ENCODE measurements at regions not wholly inside any gene's neighbourhood (a gene's known extent, or its start where the extent isn't known, plus 50 kb on each side); places are given as distances from the start of the nearest gene placed in this dataset.
"Not testable (repeated sequence)": the region's sequence is repeated elsewhere in the genome, so short reads cannot be mapped to it uniquely, and the experiment has no call there.

DNA sequence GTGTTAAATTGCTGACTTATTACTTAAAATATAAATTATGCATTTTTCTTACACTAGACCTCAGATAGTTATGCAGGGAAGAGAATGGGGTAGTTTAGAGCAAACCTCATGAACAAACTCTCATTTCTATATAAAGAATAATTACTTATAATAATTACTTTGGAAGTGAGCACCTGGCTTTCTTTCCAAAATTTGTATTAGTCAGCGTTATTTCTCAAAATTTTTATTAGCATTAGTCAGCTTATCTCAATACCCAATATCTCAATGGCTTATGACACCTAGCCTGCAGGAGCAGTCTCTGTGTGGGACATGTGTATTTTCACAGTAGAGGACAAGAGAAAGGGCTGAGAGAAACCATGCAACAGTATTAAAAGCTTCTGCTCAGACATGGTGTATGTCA is 849.2 kb upstream of the HS3ST5 start:
- no peak for TF ChIP-seq EZH2 (IDR thresholded peaks at IDR 0.05; ENCODE audit: borderline replicate concordance, low read depth, low read length, poor library complexity, severe bottlenecking)
- TF ChIP-seq, protein P1, sequence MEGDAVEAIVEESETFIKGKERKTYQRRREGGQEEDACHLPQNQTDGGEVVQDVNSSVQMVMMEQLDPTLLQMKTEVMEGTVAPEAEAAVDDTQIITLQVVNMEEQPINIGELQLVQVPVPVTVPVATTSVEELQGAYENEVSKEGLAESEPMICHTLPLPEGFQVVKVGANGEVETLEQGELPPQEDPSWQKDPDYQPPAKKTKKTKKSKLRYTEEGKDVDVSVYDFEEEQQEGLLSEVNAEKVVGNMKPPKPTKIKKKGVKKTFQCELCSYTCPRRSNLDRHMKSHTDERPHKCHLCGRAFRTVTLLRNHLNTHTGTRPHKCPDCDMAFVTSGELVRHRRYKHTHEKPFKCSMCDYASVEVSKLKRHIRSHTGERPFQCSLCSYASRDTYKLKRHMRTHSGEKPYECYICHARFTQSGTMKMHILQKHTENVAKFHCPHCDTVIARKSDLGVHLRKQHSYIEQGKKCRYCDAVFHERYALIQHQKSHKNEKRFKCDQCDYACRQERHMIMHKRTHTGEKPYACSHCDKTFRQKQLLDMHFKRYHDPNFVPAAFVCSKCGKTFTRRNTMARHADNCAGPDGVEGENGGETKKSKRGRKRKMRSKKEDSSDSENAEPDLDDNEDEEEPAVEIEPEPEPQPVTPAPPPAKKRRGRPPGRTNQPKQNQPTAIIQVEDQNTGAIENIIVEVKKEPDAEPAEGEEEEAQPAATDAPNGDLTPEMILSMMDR (conservative IDR thresholded peaks at IDR 0.05; ENCODE audit: low read depth, low read length), result no peak
- no peaks in the 10 kb centered on the region for H3K4me1 ChIP-seq (ENCODE audit: insufficient read depth, low read length, poor library complexity, severe bottlenecking)
- ChIA-PET CTCF (no interaction called here), POLR2A (ENCODE audit: low non-redundant PET) (no interaction called here)
- no TSS peak for BruUV-seq (replicated peaks)
- H3K27ac ChIP-seq (ENCODE audit: low read depth, low read length, poor library complexity, severe bottlenecking), result no peak overlapping the region
- no peaks in the 10 kb centered on the region for H3K36me3 ChIP-seq (ENCODE audit: insufficient read depth, low read length, poor library complexity, severe bottlenecking)
- H3K4me3 ChIP-seq (ENCODE audit: low read depth, low read length, poor library complexity, severe bottlenecking), result no peak overlapping the region
- no peaks in the 10 kb centered on the region for H3K9me3 ChIP-seq (ENCODE audit: low read depth, low read length, poor library complexity, severe bottlenecking)
- intact Hi-C loops (cut with micrococcal nuclease; ENCODE audit: unreplicated experiment), result no loop called here
- no peak for DNase-seq (ENCODE audit: low spot score)
- no peaks in the 10 kb centered on the region for H3K27me3 ChIP-seq (replicated peaks; ENCODE audit: insufficient read depth, low read depth, low read length, poor library complexity)

DNA sequence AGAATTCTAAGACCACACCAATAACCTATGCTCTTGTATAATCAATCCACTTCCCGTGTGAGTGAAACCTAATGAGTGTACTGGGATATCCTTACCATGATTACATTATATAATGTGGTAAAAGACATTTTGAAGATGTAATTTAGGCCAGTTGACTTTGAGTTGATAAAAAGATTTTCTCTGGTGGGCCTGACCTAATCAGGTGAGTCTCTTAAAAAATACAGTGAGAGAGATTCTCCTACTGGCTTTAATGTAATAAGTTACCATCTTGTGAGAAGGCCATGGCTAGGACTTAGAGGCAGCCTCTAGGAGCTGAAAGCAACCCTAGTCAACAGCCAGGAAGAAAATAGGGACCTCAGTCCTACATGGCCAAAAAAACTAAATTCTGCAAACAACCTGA is 847.7 kb upstream of the HS3ST5 start:
- Histone ChIP-seq H3K27ac (ENCODE audit: low read depth, low read length, poor library complexity, severe bottlenecking) (no peak overlapping the region), H3K9me3 (ENCODE audit: low read depth, low read length, poor library complexity, severe bottlenecking) (no peaks in the 10 kb centered on the region), H3K4me3 (ENCODE audit: low read depth, low read length, poor library complexity, severe bottlenecking) (no peak overlapping the region), H3K36me3 (ENCODE audit: insufficient read depth, low read length, poor library complexity, severe bottlenecking) (no peaks in the 10 kb centered on the region), H3K4me1 (ENCODE audit: insufficient read depth, low read length, poor library complexity, severe bottlenecking) (no peaks in the 10 kb centered on the region), H3K27me3 (replicated peaks; ENCODE audit: insufficient read depth, low read depth, low read length, poor library complexity) (no peaks in the 10 kb centered on the region)
- ChIA-PET POLR2A (ENCODE audit: low non-redundant PET) (no interaction called here), CTCF (no interaction called here)
- no peak for DNase-seq (ENCODE audit: low spot score)
- TF ChIP-seq EZH2 (IDR thresholded peaks at IDR 0.05; ENCODE audit: borderline replicate concordance, low read depth, low read length, poor library complexity, severe bottlenecking), result no peak
- TF ChIP-seq, protein P1 (conservative IDR thresholded peaks at IDR 0.05; ENCODE audit: low read depth, low read length), result no peak
- BruUV-seq (replicated peaks), result no TSS peak
- intact Hi-C loops (cut with micrococcal nuclease; ENCODE audit: unreplicated experiment), result no loop called here

DNA sequence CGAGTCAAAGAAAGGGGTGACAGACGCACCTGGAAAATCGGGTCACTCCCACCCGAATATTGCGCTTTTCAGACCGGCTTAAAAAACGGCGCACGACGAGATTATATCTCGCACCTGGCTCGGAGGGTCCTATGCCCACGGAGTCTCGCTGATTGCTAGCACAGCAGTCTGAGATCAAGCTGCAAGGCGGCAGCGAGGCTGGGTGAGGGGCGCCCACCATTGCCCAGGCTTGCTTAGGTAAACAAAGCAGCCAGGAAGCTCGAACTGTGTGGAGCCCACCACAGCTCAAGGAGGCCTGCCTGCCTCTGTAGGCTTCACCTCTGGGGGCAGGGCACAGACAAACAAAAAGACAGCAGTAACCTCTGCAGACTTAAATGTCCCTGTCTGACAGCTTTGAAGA is 832.6 kb upstream of the HS3ST5 start:
- H3K4me3 ChIP-seq (ENCODE audit: low read depth, low read length, poor library complexity, severe bottlenecking); BruUV-seq (replicated peaks); DNase-seq (ENCODE audit: low spot score); H3K9me3 ChIP-seq (ENCODE audit: low read depth, low read length, poor library complexity, severe bottlenecking); CTCF ChIA-PET; intact Hi-C loops (cut with micrococcal nuclease; ENCODE audit: unreplicated experiment); H3K27me3 ChIP-seq (replicated peaks; ENCODE audit: insufficient read depth, low read depth, low read length, poor library complexity); H3K4me1 ChIP-seq (ENCODE audit: insufficient read depth, low read length, poor library complexity, severe bottlenecking); H3K27ac ChIP-seq (ENCODE audit: low read depth, low read length, poor library complexity, severe bottlenecking); H3K36me3 ChIP-seq (ENCODE audit: insufficient read depth, low read length, poor library complexity, severe bottlenecking); POLR2A ChIA-PET (ENCODE audit: low non-redundant PET): not testable (repeated sequence)

DNA sequence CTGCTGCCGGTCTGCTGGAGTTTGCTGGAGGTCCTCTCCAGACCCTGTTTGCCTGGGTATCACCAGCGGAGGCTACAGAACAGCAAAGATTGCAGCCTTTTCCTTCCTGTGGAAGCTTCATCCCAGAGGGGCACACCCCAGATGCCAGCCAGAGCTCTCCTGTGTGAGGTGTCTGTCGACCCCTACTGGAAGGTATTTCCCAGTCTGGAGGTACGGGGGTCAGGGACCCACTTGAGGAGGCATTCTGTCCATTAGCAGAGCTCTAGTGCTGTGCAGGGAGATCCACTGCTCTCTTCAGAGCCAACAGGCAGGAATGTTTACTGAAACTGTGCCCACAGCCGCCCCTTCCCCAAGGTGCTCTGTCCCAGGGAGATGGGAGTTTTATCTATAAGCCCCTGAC is 823.1 kb upstream of the HS3ST5 start:
- H3K4me3 ChIP-seq (ENCODE audit: low read depth, low read length, poor library complexity, severe bottlenecking); H3K36me3 ChIP-seq (ENCODE audit: insufficient read depth, low read length, poor library complexity, severe bottlenecking); H3K9me3 ChIP-seq (ENCODE audit: low read depth, low read length, poor library complexity, severe bottlenecking); CTCF ChIA-PET; DNase-seq (ENCODE audit: low spot score); intact Hi-C loops (cut with micrococcal nuclease; ENCODE audit: unreplicated experiment); H3K27me3 ChIP-seq (replicated peaks; ENCODE audit: insufficient read depth, low read depth, low read length, poor library complexity); BruUV-seq (replicated peaks); H3K27ac ChIP-seq (ENCODE audit: low read depth, low read length, poor library complexity, severe bottlenecking); POLR2A ChIA-PET (ENCODE audit: low non-redundant PET); H3K4me1 ChIP-seq (ENCODE audit: insufficient read depth, low read length, poor library complexity, severe bottlenecking): not testable (repeated sequence)
- TF ChIP-seq, protein P1 (conservative IDR thresholded peaks at IDR 0.05; ENCODE audit: low read depth, low read length), result 0 out of 2 replicates have a peak, but pooled peaks have one; percentile 12

All from A673 (cell line).